ENCODE measurements at regions not wholly inside any gene's neighbourhood (a gene's known extent, or its start where the extent isn't known, plus 50 kb on each side); places are given as distances from the start of the nearest gene placed in this dataset.

DNA sequence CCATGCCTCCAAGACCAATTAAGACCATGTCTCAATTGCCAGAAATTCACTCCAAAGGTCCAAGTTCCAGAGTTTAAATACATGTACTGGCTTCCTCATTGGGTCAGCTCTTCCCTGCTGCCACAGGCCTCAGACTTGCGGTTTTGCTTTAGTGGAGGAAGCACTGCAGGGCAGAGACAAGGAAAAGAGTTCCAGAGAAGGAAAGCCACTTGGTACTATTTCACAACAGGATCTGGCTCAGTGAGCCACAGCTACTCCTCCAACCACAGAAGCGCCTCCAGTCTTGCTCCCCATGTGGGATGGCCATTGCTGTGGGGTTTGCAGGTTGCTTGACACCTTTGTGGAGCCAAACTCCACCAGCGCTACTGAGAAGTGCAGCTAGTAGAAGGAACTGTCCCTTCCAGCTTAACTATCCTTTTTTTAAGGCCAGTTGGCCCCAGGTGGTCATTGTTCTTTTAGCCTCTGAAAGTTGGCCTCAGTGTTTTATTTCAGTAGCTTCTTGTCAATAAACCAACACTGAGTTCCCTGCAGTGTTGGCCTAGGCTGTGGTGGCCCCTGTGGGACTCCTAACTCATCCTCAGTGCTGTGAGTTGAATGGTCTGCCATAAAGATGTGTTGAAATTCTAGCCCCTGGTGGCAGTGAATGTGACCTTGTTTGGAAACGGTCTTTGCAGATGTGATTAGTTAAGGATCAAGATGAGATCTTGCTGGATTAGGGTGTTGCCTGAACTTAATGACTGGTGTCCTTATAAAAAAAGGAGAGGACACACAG, 93.7 kb upstream of the DAP start:
- DNase-seq (ENCODE audit: low read depth in 2 of 3, low spot score in 2 of 3): peak in 1 of 3 donors; percentile 48

DNA sequence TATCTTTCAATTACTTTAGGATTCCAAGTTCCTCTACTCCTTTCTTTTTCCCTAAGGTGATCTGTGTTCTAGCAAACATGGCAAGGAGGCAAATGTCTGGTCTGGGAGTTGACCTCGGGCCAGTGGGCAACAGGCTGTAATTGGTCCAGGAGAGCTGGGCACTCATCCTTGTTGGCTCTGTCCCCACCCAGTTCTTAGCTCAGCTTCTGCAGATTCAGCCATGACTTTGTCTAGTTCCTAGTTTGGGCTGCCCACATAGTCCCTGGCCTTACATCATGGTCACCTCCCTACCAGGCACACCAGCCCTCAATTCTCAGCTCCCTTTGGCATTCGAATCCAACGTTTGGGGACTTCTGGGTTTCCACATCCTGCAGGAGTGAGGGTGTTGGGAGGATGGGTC, 92.1 kb upstream of the DAP start:
- DNase-seq (ENCODE audit: low read depth in 2 of 3, low spot score in 2 of 3): no peak

DNA sequence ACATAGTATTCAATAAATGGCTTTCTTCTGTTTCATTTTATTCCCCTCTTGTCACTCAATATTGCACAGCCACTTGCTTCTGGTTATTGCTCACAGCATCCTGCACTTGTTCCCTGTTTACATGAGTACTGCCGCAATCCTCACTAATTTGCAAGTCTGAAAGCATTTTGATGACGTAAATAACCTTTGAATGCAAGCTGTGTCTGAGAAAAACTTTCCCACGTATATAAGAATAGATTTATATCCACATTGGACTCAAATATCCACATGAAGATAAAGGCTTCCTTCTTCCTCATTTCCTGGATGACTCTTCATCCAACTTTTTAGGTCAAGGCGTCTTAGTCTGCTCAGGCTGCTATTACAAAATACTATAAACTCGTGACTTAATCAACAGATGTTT, 88.2 kb upstream of the DAP start:
- no peak for DNase-seq (ENCODE audit: low read depth in 2 of 3, low spot score in 2 of 3)

DNA sequence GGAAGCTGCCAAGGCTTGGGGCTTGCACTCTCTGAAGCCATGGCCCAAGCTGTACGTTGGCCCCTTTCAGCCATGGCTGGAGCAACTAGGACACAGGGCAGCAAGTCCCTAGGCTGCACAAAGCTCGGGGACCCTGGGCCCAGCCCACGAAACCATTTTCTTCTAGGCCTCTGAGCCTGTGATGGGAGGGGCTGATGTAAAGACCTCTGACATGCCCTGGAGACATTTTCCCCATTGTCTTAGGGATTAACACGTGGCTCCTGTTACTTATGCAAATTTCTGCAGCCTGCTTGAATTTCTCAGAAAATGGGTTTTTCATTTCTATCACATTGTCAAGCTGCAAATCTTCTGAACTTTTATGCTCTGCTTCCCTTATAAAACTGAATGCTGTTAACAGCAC, 83.0 kb upstream of the DAP start:
- no peak for DNase-seq (ENCODE audit: low read depth in 2 of 3, low spot score in 2 of 3)

DNA sequence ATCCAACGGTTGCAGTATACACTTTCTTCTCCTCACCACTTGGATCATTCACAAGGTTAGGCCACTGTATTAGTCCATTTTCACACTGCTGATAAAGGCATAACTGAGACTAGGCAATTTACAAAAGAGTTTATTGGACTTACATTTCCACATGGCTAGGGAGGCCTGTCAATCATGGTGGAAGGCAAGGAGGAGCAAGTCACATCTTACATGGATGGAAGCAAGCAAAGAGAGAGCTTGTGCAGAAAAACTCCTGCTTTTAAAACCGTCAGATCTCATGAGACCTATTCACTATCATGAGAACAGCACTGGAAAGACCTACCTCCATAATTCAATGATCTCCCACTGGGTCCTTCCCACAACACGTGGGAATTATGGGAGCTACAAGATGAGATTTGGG, 81.8 kb upstream of the DAP start:
- DNase-seq (ENCODE audit: low read depth in 2 of 3, low spot score in 2 of 3): no peak

DNA sequence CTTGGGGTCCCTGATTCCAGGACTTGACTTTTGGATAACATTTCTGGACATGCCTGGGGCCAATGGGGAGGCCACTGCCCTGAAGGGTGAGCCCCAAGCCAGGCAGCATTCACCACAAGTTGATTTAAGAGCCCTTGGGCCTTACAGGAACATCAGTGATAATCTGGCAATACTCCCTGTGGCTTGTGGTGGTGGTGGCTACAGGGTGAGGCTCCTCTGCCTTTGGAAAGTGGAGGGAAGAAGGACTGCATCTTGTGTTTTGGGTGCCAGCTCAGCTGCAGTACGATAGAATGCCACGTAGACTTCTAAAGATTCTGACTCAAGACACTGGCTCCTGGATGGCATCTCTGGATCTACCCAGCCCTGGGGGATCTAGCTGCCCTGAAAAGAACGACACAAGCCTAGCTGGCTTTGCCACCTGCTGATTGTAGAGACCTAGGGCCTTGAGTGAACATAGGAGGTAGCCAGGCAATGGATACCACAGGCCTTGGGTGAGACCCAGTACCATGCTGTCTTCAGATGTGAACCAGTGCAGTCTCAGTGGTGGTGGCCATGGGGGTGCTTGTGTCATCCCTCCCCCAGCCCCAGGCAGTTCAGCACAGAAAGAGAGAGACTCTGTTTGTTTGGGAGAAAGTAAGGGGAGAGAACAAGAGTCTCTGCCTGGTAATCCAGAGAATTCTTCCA, 79.0 kb upstream of the DAP start:
- no peak for DNase-seq (ENCODE audit: low read depth in 2 of 3, low spot score in 2 of 3)

DNA sequence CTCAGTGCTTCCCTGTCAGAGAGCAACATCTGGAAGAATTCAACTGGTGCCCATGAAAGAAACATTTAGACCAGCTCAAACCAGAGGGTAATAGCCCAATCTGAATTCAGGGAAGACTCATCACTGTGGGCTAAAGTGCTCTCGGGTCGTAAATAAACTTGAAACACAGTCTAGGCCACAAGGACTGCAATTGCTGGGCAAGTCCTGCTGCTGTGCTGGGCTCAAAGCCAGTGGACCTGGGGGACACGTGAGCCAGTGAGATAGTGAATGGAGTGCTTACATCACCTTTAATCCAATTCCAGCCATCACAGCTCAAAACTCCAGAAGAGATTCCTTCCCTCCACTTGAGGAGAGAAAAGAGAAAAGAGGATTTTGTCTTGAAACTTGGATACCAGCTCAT, 78.1 kb upstream of the DAP start:
- no peak for DNase-seq (ENCODE audit: low read depth in 2 of 3, low spot score in 2 of 3)

DNA sequence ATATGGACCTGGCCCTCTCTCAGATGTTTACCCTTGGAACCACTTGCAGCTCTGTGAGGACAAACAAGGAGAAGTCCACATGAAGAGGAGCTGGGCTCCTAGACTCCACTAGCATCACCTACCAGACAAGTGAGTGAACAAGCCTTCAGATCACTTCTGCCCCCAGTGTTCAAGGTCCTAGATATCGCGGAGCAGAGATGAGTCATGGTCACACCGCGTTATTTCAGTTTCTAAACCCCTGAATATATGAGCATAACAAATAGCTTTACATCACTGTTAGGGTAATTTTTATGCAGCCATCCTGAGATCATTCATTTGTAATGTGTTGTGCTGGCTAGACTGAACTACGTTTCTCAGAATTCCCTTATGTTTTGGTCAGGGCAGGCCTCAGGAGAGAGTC, 77.0 kb upstream of the DAP start:
- DNase-seq (ENCODE audit: low read depth in 2 of 3, low spot score in 2 of 3): no peak

DNA sequence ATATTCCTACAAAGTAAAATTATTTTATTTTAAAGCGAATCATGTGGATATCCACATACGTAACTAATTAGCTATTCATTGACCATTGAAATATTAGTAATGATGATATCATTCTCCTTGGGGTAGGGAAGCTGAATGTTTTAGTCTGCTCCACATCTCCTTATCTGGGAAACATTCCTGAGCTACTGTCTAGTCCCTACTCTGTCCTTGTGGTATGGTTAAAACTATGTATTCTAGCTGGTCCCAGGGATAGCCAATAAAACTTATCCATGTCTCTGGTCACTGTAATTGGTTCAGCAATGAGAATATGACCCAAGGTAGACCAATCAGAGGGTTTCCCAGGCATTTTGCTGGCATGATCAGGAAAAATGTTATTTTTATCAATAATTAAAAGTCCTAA, 76.0 kb upstream of the DAP start:
- DNase-seq (ENCODE audit: low read depth in 2 of 3, low spot score in 2 of 3): no peak

DNA sequence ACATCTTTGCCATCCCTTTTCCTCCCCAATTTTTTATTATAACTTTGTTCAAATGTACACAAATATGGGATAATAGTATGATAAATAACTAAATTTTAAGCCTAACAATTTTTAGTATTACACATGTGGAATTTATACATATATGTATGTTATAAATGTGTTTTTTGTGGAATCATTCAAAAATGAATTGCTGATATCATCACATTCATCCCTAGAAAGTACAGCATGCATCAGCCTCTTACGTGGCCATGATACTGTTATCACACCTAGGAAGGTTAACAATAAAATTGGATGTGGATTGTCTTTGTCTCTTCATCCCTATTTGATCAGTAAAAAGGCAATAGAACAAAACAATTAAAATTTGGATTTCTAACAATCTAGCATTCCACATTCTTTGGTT, 73.7 kb upstream of the DAP start:
- no peak for DNase-seq (ENCODE audit: low read depth in 2 of 3, low spot score in 2 of 3)

DNA sequence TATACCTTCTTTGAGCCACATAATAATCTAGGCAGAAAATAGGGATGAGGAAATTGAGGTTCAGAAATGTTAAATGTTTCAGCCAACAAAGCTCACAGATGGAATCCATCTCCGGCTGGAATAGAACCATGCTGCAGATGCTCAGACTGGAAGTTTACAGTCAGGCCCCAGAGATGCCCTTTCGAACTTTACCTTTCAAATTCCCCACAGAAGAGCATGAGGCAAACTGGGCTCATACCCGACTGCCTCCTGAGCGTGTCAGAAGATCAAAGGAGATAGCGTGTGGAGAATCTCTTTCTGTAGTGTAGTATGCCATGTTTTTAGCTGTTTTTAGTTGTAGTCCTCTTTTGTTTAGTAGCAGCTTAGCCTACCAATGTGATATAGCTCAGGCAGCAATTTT, 72.0 kb upstream of the DAP start:
- DNase-seq (ENCODE audit: low read depth in 2 of 3, low spot score in 2 of 3): no peak

DNA sequence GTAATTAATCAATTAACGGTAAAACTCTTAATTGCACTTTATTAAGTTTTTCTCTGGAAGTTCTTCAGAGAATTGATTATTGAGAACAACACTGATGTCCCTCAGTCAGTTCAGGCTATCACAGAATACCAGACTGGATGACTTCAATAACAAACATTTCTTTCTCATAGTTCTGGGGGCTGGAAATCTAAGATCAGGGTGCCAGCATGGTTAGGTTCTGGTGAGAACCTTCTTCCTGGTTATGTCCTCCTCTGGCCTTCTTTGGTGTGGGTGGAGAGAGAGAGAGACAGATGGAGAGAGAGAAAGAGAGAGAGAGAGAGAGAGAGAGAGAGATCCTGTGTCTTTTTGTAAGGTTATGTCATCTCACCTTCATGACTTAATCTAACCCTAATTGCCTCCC, 71.4 kb upstream of the DAP start:
- no peak for DNase-seq (ENCODE audit: low read depth in 2 of 3, low spot score in 2 of 3)

DNA sequence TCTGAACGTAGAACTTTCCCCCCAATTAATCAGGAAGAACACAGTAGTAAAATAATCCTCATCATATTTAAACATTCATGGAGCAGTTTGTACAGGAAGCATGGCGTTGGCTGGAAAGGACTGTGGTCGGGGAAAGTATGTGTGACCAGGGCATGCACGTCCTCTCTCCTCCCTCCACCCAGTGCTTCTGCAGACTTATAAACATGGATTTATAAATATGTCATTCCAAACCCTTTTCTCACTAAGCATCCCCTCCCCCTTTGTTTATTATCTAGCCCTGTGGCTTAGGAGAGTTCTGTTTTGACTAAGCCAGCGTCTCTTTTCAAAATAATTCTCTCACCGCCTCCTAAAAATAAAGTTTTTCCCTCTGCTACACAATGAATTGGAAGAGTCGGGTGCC, 70.4 kb upstream of the DAP start:
- no peak for DNase-seq (ENCODE audit: low read depth in 2 of 3, low spot score in 2 of 3)

DNA sequence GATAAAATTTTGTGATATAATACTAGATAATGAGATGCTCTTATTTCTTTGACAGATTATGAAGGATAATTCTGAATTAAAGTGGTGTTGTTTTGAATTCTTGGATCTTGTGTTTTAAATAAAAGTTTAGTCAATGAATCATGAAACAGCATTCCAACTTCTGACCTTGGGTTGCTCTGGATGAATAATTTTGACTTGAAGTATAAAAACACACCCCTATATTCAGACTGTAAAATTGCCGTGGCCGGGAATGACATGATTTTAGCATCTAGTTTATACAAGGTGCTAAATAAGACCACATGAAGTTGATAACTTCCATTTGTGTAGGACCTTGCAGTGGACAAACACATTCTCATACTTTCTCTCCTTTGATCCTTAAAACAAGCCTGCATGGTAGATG, 67.2 kb upstream of the DAP start:
- no peak for DNase-seq (ENCODE audit: low read depth in 2 of 3, low spot score in 2 of 3)

DNA sequence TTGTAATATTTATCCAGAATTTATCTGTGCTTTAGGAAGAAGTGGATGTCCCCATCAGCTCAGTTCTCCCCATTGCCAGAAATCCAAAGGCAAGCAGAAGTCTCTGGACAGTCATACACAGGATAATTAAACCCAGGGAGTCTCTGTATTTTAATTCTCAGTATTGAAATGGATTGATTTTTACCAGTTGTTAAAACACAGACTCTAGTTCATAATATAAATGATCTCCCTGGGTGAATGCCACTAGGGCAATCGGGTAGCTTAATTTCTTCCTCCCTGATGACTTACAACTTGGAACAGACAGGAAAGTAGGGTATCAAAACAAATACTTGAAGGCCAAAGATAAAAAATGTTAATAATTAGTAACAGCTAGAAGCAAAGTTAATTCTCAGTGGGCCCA, 66.5 kb upstream of the DAP start:
- no peak for DNase-seq (ENCODE audit: low read depth in 2 of 3, low spot score in 2 of 3)

DNA sequence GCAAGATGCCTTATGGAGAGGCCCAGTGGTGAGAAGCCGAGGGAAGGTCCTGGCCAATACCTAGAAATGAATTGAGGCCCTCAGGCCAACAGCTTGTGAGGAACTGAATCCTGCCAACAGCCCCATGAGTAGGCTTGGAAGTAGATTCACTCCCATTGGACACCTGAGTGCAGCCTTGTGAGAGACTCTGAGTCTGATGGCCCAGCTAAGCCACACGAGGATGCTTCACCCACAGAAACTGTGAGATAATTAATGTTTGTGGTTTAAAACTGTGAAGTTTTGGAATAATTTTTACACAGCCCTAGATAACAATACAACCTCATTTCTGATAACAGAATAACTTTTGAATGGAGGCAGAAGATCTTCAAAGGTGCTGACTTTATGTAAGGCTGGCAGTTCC, 65.9 kb upstream of the DAP start:
- DNase-seq (ENCODE audit: low read depth in 2 of 3, low spot score in 2 of 3): no peak

DNA sequence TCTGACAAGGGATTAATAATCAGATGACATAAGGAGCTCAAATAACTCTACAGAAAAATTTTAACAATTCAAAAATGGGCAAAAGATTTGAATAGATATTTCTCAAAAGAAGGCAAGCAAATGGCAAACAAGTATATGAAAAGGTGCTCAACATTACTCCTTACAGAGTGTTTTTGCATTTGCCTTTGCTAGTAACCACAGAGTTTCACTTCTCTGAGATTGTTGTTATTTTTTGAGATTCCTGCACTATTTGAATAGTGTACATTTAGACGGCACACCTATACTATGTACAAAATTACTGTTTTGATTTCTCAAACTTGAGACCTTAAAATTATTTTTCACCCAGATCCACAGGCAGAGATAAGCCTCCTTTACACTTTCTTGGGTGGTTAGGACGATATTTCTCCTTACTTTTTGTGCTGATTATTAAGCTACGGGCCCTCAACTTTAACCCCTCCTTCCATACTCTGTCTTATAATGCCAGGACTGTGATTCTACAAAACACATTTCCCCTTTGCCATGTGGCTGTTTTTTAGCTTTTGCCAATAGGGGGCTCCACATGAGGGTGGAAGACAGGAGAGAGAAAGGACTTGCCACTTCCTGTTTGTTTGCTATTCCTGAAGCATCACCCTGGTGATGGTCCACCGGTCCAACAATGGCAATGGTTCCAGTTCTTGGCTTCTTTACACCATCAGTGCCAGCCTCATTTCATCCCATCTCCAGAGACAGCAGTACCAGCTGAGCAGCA, 65.0 kb upstream of the DAP start:
- no peak for DNase-seq (ENCODE audit: low read depth in 2 of 3, low spot score in 2 of 3)

DNA sequence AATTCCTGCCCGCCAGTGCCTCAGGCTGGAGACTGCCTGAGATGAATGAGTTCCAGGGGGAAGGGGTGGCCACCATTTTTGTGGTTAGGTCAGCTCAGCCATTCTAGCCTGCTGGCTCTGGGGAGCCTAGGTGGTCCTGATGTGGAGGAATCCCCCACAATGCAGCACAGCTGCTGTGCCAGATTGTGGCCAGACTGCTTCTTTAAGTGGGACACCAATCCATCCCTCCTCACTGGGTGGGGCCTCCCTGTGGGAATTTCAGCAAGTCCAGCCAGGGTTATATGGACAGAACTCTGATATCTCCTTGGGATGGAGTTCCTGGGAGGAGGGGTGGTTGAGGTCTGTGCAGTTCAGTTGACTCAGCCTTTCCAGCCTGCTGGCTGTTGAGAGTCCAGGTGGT, 51.2 kb upstream of the DAP start:
- no peak for DNase-seq (ENCODE audit: low read depth in 2 of 3, low spot score in 2 of 3)

Measured in hematopoietic multipotent progenitor cell (in vitro differentiated cells).